Neural cell (in vitro differentiated cells): ENCODE measurements at regions not wholly inside any gene's neighbourhood (a gene's known extent, or its start where the extent isn't known, plus 50 kb on each side); places are given as distances from the start of the nearest gene placed in this dataset.

Source experiments
- CTCF ChIP-seq: fragments of 450-650 bp; IDR thresholded peaks from 2 replicates; pipeline ENCODE4 v1.5.1; 2014; ENCODE audit warnings: antibody characterized with exemption, mild to moderate bottlenecking, moderate library complexity; ENCODE audit not compliant: poor library complexity, severe bottlenecking
- EP300 ChIP-seq: fragments of 450-650 bp; conservative IDR thresholded peaks from 2 replicates; pipeline ENCODE4 v1.6.1; 2014; ENCODE audit warnings: antibody characterized with exemption, mild to moderate bottlenecking, moderate library complexity; ENCODE audit not compliant: poor library complexity, severe bottlenecking
- MXI1 ChIP-seq: fragments of 450-650 bp; conservative IDR thresholded peaks from 2 replicates; pipeline ENCODE4 v1.6.1; 2014; ENCODE audit warnings: antibody characterized with exemption, mild to moderate bottlenecking; ENCODE audit not compliant: poor library complexity, severe bottlenecking
- REST ChIP-seq: IDR thresholded peaks from 2 replicates; pipeline ENCODE4 v1.6.1; 2012; ENCODE audit warnings: borderline replicate concordance
- SMC3 ChIP-seq: fragments of 450-650 bp; conservative IDR thresholded peaks from 2 replicates; pipeline ENCODE4 v1.6.1; 2014; ENCODE audit warnings: antibody characterized with exemption, mild to moderate bottlenecking, moderate library complexity; ENCODE audit not compliant: poor library complexity

DNA sequence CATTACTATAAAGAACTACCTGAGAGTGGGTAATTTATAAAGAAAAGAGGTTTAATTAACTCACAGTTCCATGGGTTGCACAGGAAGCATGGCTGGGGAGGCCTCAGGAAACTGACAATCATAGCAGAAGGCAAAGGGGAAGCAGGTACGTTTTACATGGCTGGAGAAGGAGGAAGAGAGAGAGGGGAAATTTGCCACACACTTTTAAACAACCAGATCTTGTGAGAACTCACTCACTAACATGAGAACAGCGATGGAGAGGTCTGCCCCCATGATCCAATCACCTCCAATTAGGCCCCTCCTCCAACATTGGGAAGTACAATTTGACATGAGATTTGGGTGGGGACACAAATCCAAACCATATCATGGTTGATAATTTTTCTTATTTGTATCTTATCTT lies 51.8 kb upstream of the PPP1R9A start:
- TF ChIP-seq CTCF (no peak), REST (no peak), EP300 (no peak), MXI1 (no peak), SMC3 (no peak)
